Upper lobe of left lung (tissue), 6 donors: ENCODE measurements at regions not wholly inside any gene's neighbourhood (a gene's known extent, or its start where the extent isn't known, plus 50 kb on each side); places are given as distances from the start of the nearest gene placed in this dataset.

ENCODE experiments used
- ATAC-seq, 2 donors: fragments of 200-7000 bp; cut with Tn5 transposase; one replicate each; pipeline ENCODE4 v1.9.1; 2022; ENCODE audit warnings: mild to moderate bottlenecking in 2 of 2, moderate library complexity in 2 of 2; ENCODE audit not compliant: low FRiP score in 2 of 2
- DNase-seq, 2 donors: peaks; one replicate each; pipeline ENCODE4 v3.0.0-alpha.2; 2019 to 2020
- H3K27ac ChIP-seq, 4 donors: fragments of 200-600 bp; sonication (generic); one replicate each; pipeline ENCODE4 v1.5.1; 2016 to 2019
- H3K27me3 ChIP-seq, 4 donors: fragments of 200-600 bp; sonication (generic); one replicate each; pipeline ENCODE4 v1.5.1; 2017 to 2019
- H3K36me3 ChIP-seq, 4 donors: fragments of 200-600 bp; sonication (generic); one replicate each; pipeline ENCODE4 v1.5.1; 2016 to 2019
- H3K4me1 ChIP-seq, 4 donors: fragments of 200-600 bp; sonication (generic); one replicate each; pipeline ENCODE4 v1.5.1; 2018 to 2019
- H3K4me3 ChIP-seq, 4 donors: fragments of 200-600 bp; sonication (generic); one replicate each; pipeline ENCODE4 v1.5.1; 2017 to 2019; ENCODE audit warnings: mild to moderate bottlenecking in 2 of 4, moderate library complexity in 1 of 4
- H3K9me3 ChIP-seq, 4 donors: fragments of 200-600 bp; sonication (generic); one replicate each; pipeline ENCODE4 v1.5.1; 2018 to 2019
- EP300 ChIP-seq, 4 donors: sonication (generic); formaldehyde crosslinking; IDR thresholded peaks; one replicate each; pipeline ENCODE4 v1.5.1; 2017; ENCODE audit warnings: antibody characterized with exemption in 4 of 4, control low read depth in 2 of 4
- POLR2A ChIP-seq, 4 donors: fragments of 450-650 bp; IDR thresholded peaks; one replicate each; pipeline ENCODE4 v1.5.1; 2016 to 2017; ENCODE audit warnings: antibody characterized with exemption in 4 of 4, mild to moderate bottlenecking in 2 of 4
- POLR2AphosphoS5 ChIP-seq, 2 donors: sonication (generic); formaldehyde crosslinking; IDR thresholded peaks; one replicate each; pipeline ENCODE4 v1.5.1; 2017; ENCODE audit warnings: antibody characterized with exemption in 2 of 2
- WGBS, 2 donors: methylation state at CpG; one replicate each; pipeline ENCODE4 v1.1.5; 2017 to 2018; 5-methylcytosine and 5-hydroxymethylcytosine counted together
- TF ChIP-seq, protein P1 (sequence below), 6 experiments: fragments of 450-650 bp in 4 of 6; fragments of 200-600 bp in 2 of 6; sonication (generic) in 2 of 6; IDR thresholded peaks; one replicate each; pipeline ENCODE4 v1.5.1; 2016 to 2019; ENCODE audit warnings: antibody characterized with exemption in 6 of 6
- donor health status: DM: no; HTN: no; CAD: no; lungs with moderate emphysema.
- donor health status: DM: no; HTN: yes; CAD: no; lungs with severe emphysema.

DNA sequence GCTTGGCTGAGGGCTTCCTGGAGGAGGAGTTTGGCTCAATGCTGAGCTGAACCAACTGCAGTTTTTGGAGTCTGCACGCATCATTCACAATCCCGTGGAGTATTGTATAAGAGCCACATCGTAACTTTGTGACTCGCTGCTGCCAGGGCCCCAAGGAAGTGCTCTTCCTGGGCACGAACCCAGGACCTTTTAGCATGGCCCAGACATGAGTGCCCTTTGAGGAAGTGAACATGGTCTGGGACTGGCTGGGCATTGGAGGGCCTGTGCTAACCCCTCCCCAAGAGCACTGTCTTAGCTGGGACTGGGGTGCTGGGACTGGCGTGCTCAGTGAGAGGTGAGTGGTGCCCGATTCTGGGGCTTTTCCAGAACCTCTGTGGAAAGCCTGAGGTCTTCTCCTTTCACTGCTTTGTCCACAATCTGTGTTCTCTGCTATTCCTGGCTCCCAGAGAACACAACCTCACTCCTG lies 88.6 kb downstream of the LIPG start:
- Histone ChIP-seq H3K27me3 (no peaks in the 10 kb centered on the region), H3K4me3 (no peak overlapping the region), H3K4me1 (peaks cover 0 to 11% (median 8%) of the 10 kb centered on the region in 4 donors), H3K9me3 (no peaks in the 10 kb centered on the region), H3K36me3 (no peaks in the 10 kb centered on the region), H3K27ac (no peak overlapping the region)
- ATAC-seq (peak in 1 of 2 donors; percentile 50), DNase-seq (no peak)
- 52 to 77% methylated on average over 4 to 7 of the region's 7 CpGs for WGBS, 2 donors
- TF ChIP-seq, protein P1, sequence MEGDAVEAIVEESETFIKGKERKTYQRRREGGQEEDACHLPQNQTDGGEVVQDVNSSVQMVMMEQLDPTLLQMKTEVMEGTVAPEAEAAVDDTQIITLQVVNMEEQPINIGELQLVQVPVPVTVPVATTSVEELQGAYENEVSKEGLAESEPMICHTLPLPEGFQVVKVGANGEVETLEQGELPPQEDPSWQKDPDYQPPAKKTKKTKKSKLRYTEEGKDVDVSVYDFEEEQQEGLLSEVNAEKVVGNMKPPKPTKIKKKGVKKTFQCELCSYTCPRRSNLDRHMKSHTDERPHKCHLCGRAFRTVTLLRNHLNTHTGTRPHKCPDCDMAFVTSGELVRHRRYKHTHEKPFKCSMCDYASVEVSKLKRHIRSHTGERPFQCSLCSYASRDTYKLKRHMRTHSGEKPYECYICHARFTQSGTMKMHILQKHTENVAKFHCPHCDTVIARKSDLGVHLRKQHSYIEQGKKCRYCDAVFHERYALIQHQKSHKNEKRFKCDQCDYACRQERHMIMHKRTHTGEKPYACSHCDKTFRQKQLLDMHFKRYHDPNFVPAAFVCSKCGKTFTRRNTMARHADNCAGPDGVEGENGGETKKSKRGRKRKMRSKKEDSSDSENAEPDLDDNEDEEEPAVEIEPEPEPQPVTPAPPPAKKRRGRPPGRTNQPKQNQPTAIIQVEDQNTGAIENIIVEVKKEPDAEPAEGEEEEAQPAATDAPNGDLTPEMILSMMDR (IDR thresholded peaks at IDR 0.05), result no peak

DNA sequence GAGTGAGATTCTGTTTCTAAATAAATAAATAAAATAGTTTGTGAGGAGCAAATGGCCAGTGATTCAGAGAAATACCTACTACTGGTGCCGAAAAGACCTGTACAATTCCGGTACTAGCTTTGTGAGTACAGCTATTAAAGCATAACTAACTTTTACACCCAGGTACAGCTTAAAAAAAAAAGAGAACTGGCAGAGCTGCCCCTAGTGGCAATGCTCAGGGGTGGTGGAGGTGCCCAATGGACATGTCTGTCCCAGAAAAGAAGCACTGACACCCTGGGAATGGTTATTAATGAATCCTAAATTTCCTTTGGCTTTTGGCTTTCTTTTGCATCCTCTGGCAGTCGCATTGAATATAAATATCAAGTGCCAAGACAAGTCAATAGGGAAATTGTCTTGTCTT lies 87.0 kb downstream of the LIPG start:
- peaks cover 0 to 15% (median 8%) of the 10 kb centered on the region in 4 donors for H3K4me1 ChIP-seq
- TF ChIP-seq EP300 (IDR thresholded peaks at IDR 0.05) (no peak), POLR2AphosphoS5 (IDR thresholded peaks at IDR 0.05) (no peak), POLR2A (IDR thresholded peaks at IDR 0.05) (no peak)
- TF ChIP-seq, protein P1 (IDR thresholded peaks at IDR 0.05), result no peak
- no peak overlapping the region for H3K4me3 ChIP-seq
- ATAC-seq (no peak), DNase-seq (no peak)
- H3K36me3 ChIP-seq, result no peaks in the 10 kb centered on the region
- 87 to 90% methylated on average over 3 of the region's 3 CpGs for WGBS, 2 donors
- no peaks in the 10 kb centered on the region for H3K27me3 ChIP-seq
- H3K27ac ChIP-seq, result no peak overlapping the region
- no peaks in the 10 kb centered on the region for H3K9me3 ChIP-seq
